Cardiac fibroblast (primary cell): ENCODE measurements at regions not wholly inside any gene's neighbourhood (a gene's known extent, or its start where the extent isn't known, plus 50 kb on each side); places are given as distances from the start of the nearest gene placed in this dataset.

Experiments
- DNase-seq, 2 donors: peaks; one replicate each; pipeline versions ENCODE4 v3.0.0 to v3.0.0-alpha.2; 2010; ENCODE audit warnings: low read depth in 2 of 2
- H3K4me3 ChIP-seq, 2 donors: replicated peaks in 1 of 2; 1 replicate in 1 of 2; 2 replicates in 1 of 2; pipeline ENCODE4 v1.5.1; 2011; ENCODE audit warnings: low read depth in 2 of 2, low read length in 2 of 2, mild to moderate bottlenecking in 2 of 2, moderate library complexity in 1 of 2
- TF ChIP-seq, protein P1 (sequence below): IDR thresholded peaks from one replicate; pipeline ENCODE4 v1.5.1; 2011; ENCODE audit warnings: low read depth, mild to moderate bottlenecking, low read length, inconsistent platforms

DNA sequence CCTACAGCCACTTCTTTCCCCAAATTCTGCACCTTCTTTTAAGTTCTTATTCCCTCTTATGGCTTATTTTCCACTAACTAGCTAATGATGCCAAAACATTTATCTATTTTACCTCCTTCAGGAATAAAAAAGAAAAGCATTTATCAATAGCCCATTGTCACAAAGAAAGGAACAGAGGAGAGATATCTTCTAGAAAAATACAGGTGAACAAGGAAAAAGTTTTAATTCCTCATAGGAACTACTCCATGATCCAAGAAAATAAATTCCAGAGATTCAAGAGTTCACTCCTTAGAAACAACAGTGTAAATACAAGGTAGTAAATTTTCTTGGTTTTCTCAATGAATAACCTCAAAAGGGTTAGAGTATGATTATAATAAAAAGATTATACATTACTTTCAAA lies 52.6 kb upstream of the TOP3B start:
- no peak for DNase-seq
- no peak overlapping the region for H3K4me3 ChIP-seq
- TF ChIP-seq, protein P1, sequence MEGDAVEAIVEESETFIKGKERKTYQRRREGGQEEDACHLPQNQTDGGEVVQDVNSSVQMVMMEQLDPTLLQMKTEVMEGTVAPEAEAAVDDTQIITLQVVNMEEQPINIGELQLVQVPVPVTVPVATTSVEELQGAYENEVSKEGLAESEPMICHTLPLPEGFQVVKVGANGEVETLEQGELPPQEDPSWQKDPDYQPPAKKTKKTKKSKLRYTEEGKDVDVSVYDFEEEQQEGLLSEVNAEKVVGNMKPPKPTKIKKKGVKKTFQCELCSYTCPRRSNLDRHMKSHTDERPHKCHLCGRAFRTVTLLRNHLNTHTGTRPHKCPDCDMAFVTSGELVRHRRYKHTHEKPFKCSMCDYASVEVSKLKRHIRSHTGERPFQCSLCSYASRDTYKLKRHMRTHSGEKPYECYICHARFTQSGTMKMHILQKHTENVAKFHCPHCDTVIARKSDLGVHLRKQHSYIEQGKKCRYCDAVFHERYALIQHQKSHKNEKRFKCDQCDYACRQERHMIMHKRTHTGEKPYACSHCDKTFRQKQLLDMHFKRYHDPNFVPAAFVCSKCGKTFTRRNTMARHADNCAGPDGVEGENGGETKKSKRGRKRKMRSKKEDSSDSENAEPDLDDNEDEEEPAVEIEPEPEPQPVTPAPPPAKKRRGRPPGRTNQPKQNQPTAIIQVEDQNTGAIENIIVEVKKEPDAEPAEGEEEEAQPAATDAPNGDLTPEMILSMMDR = no peak

DNA sequence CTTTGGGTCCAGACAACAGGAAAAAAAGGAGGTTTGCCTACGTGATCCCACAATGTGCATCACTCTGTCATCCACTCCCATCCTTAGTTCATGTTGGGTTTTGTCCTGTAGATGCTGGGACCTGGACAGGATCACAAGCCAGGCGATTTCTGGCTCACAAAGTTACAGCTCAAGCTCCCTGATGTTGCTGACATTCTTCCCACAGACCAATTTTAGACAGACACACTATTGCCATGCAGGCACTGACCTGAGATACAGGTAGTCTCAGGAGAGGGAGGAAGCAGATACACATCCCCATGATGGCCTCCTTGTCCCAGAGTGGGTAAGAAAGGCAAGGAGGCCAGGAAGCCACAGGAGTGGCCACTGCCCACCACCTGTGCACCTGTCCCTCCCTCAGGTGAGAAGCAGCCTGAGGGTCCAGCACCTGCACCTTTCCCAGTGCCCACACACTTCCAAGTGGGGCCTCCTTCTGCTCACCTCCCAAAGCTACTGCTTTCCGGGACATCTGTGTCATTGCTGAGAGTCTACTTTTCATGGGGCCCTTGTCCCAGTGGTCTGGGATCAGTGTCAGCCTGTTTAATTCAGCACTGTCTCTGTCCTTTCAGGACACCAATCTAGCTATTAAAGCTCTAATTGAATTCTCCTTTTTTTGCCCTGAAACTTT lies 52.0 kb upstream of the TOP3B start:
- H3K4me3 ChIP-seq = no peak overlapping the region
- TF ChIP-seq, protein P1 = no peak
- no peak for DNase-seq

DNA sequence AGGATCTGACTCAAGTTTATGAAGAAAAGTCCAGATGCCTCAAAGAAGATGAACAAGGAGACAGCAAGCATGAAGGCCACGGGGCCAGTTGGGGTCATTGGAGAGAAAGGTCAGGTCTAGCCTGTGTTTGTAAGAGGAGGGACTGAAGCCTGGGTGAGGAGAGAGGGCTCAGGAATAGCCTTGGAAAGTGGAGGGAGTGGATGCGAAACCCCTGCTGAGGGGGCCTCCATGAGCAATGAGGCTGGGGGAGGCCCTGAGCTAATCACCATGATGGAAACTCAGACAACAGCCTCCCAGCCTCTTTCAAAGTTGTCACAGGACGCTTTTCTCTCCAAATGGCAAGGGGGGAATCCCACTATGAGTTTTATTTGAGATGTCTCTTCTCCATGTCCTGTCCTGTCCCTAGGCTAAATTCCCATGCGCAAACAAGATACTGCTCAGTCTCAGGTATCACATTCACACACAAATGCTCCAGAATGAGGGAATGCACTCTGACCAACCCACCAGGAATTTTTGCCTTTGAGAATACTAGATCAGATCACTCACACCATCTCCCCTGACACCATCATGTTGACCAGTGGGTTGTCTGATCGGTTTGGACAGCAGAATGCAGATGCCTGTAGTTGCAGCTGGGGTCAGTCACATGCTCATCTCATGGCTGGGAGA lies 51.3 kb upstream of the TOP3B start:
- TF ChIP-seq, protein P1 = no peak

DNA sequence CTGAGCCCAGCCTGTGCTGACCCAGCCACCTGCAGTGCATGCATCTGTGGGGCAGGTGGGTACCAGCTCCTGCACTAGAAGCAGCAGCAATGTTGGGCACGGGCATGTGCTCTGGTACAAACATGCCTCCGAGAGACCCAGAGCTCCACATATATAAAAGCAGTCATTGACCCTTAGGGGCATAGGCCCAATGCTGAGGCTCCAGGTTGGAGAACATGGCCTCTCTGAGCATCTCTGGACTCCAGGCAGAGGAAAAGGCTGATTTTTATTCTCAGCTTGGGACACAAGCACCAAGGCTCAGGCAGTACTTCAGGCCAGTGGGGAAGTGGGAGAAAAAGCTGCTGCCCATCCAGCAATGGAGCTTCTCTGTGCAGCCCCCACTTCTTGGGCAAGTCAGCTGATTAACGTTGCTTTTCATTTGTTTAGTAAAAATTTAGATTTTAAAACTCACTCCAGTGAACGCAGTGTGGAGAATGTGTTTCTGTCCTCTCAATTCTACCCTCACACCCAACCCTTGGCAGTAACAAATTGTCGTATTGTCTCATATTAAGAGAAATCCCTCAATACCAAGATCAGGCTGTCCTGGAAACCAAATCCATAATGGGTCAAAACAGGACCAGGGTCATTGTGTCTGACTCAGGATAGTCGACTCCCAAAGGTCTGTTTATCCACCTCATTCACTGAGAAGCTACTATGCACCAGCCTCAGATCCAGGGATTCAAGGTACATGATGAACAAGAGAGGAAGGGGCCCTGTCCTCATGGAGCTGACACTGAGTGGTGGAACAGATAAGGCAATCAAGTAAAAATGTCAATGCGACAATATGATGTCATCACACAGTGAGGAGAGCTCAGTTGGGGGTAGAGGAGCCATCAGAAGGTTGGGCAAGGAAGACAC lies 50.6 kb upstream of the TOP3B start:
- no peak overlapping the region for H3K4me3 ChIP-seq
- DNase-seq = no peak
- TF ChIP-seq, protein P1 = no peak

More for the DNA sequence above, 51.3 kb upstream of the TOP3B start:
- no peak overlapping the region for H3K4me3 ChIP-seq
- DNase-seq = no peak

DNA sequence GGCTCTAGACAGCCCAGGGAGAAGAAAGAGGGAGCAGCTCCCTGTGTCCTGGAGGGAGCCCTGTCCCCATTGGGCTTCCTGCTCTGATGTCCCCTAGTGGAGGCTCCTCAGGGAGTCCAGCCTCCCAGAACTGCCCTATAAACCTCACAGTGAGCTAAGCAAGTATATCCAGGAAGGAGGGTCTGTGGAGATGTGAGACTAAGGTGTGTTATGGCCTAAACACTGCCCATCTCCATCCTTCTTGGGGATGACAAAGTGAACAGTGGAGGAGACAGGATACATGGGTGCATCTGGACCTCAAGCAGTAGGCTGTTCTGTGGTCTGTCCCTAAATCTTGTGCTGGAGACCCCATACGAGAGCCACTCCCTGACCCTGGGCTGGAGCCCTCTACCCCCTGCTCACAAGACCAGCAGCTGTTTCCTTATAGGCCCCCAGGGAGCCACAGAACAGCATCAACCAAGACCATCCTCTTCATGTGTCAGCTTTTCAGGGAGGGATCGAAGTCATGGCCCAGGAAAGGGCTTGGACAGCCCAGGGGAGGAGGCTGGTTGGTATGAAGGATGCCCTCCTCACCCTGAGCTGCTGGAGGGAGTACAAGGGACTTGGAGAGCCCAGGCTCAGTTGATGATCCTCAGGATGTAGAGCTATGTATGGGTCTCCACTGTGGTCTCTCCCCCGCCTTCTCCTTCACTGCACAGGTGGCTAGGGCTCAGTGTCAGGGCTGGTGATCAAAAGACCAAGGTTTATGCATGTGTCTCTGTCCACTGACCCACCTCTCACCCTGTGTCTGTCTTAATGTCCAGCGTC lies 49.7 kb upstream of the TOP3B start:
- no peak overlapping the region for H3K4me3 ChIP-seq
- TF ChIP-seq, protein P1 = no peak
- DNase-seq = no peak
